Adrenal gland (tissue), 5 donors: ENCODE measurements at regions not wholly inside any gene's neighbourhood (a gene's known extent, or its start where the extent isn't known, plus 50 kb on each side); places are given as distances from the start of the nearest gene placed in this dataset.

ENCODE experiments used
- CTCF ChIP-seq, 6 experiments: fragments of 450-650 bp in 4 of 6; fragments of 200-600 bp in 2 of 6; sonication (generic) in 1 of 6; IDR thresholded peaks; 1 replicate in 5 of 6; 2 replicates in 1 of 6; pipeline versions ENCODE4 v1.5.1 to v1.8.0; 2016 to 2021; ENCODE audit warnings: antibody characterized with exemption in 6 of 6, mild to moderate bottlenecking in 2 of 6, moderate library complexity in 1 of 6
- POLR2A ChIP-seq, 2 donors: fragments of 450-650 bp; IDR thresholded peaks; one replicate each; pipeline ENCODE4 v1.6.1; 2017; ENCODE audit warnings: antibody characterized with exemption in 2 of 2, mild to moderate bottlenecking in 2 of 2, moderate library complexity in 1 of 2
- donor health status: DM: no; HTN: no; CAD: no.

GRCh38 chr16:19361587-19361986 lies 56.1 kb upstream of the TMC5 start:
- TF ChIP-seq CTCF (IDR thresholded peaks at IDR 0.05) (no peak), POLR2A (IDR thresholded peaks at IDR 0.05) (no peak)
